ENCODE measurements at regions not wholly inside any gene's neighbourhood (a gene's known extent, or its start where the extent isn't known, plus 50 kb on each side); places are given as distances from the start of the nearest gene placed in this dataset.

- H3K4me3 ChIP-seq (ENCODE audit: low read depth, low read length): no peak overlapping the region
- no peak for DNase-seq (ENCODE audit: low read depth)
- no peak for TF ChIP-seq CTCF (IDR thresholded peaks at IDR 0.05; ENCODE audit: low read depth, low read length, missing control alignments)
- in situ Hi-C loops (cut with HindIII; ENCODE audit: low sequenced_read_pairs): no loop called here
Measured at GRCh38 chr9:87195306-87195705, 248.0 kb upstream of the GAS1 start.

- no peak for TF ChIP-seq CTCF (IDR thresholded peaks at IDR 0.05; ENCODE audit: low read depth, low read length, missing control alignments)
- H3K4me3 ChIP-seq (ENCODE audit: low read depth, low read length): no peak overlapping the region
- in situ Hi-C loops (cut with HindIII; ENCODE audit: low sequenced_read_pairs): no loop called here
- DNase-seq (ENCODE audit: low read depth): no peak
Measured at GRCh38 chr9:87197349-87198130, 250.2 kb upstream of the GAS1 start.

DNA sequence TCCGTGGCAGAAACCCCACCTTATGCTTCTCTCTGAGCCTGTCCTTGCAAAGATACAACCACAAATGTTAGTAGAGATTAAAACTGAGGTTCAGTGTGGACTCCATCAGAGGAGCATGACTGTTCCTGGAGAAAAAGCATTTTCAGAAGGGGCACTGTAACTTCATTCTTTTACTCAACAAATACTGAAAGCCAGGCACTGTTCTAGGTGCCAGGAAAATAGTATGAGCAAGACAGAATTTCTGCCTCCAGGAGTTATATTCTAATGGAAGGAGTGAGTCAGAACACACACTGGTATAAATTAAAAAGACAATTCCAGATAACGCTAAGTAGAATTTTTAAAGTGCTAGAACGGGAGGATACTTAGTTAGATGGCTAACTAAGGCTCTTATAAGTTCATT lies 251.4 kb upstream of the GAS1 start:
- no peak for DNase-seq (ENCODE audit: low read depth)
- in situ Hi-C loops (cut with HindIII; ENCODE audit: low sequenced_read_pairs): no loop called here
- TF ChIP-seq CTCF (IDR thresholded peaks at IDR 0.05; ENCODE audit: low read depth, low read length, missing control alignments): no peak
- H3K4me3 ChIP-seq (ENCODE audit: low read depth, low read length): no peak overlapping the region

GRCh38 chr9:87199278-87199677 lies 252.0 kb upstream of the GAS1 start:
- in situ Hi-C loops (cut with HindIII; ENCODE audit: low sequenced_read_pairs): no loop called here
- no peak for TF ChIP-seq CTCF (IDR thresholded peaks at IDR 0.05; ENCODE audit: low read depth, low read length, missing control alignments)
- DNase-seq (ENCODE audit: low read depth): no peak
- H3K4me3 ChIP-seq (ENCODE audit: low read depth, low read length): no peak overlapping the region

- in situ Hi-C loops (cut with HindIII; ENCODE audit: low sequenced_read_pairs): no loop called here
- DNase-seq (ENCODE audit: low read depth): no peak
- no peak for TF ChIP-seq CTCF (IDR thresholded peaks at IDR 0.05; ENCODE audit: low read depth, low read length, missing control alignments)
- no peak overlapping the region for H3K4me3 ChIP-seq (ENCODE audit: low read depth, low read length)
Measured at GRCh38 chr9:87199782-87200181, 252.5 kb upstream of the GAS1 start.

GRCh38 chr9:87201351-87201751 lies 254.0 kb upstream of the GAS1 start:
- in situ Hi-C loops (cut with HindIII; ENCODE audit: low sequenced_read_pairs): no loop called here
- TF ChIP-seq CTCF (IDR thresholded peaks at IDR 0.05; ENCODE audit: low read depth, low read length, missing control alignments): no peak
- peak; percentile 98 for DNase-seq (ENCODE audit: low read depth)
- H3K4me3 ChIP-seq (ENCODE audit: low read depth, low read length): no peak overlapping the region

Measured in astrocyte of the cerebellum (primary cell).